Upper lobe of left lung (tissue), 6 donors: ENCODE measurements at regions not wholly inside any gene's neighbourhood (a gene's known extent, or its start where the extent isn't known, plus 50 kb on each side); places are given as distances from the start of the nearest gene placed in this dataset.
"Not testable (repeated sequence)": the region's sequence is repeated elsewhere in the genome, so short reads cannot be mapped to it uniquely, and the experiment has no call there.

Experiments
- ATAC-seq, 2 donors: fragments of 200-7000 bp; cut with Tn5 transposase; one replicate each; pipeline ENCODE4 v1.9.1; 2022; ENCODE audit warnings: mild to moderate bottlenecking in 2 of 2, moderate library complexity in 2 of 2; ENCODE audit not compliant: low FRiP score in 2 of 2
- DNase-seq, 2 donors: peaks; one replicate each; pipeline ENCODE4 v3.0.0-alpha.2; 2019 to 2020
- H3K27ac ChIP-seq, 4 donors: fragments of 200-600 bp; sonication (generic); one replicate each; pipeline ENCODE4 v1.5.1; 2016 to 2019
- H3K27me3 ChIP-seq, 4 donors: fragments of 200-600 bp; sonication (generic); one replicate each; pipeline ENCODE4 v1.5.1; 2017 to 2019
- H3K36me3 ChIP-seq, 4 donors: fragments of 200-600 bp; sonication (generic); one replicate each; pipeline ENCODE4 v1.5.1; 2016 to 2019
- H3K4me1 ChIP-seq, 4 donors: fragments of 200-600 bp; sonication (generic); one replicate each; pipeline ENCODE4 v1.5.1; 2018 to 2019
- H3K4me3 ChIP-seq, 4 donors: fragments of 200-600 bp; sonication (generic); one replicate each; pipeline ENCODE4 v1.5.1; 2017 to 2019; ENCODE audit warnings: mild to moderate bottlenecking in 2 of 4, moderate library complexity in 1 of 4
- H3K9me3 ChIP-seq, 4 donors: fragments of 200-600 bp; sonication (generic); one replicate each; pipeline ENCODE4 v1.5.1; 2018 to 2019
- CTCF ChIP-seq, 6 experiments: fragments of 450-650 bp in 4 of 6; fragments of 200-600 bp in 2 of 6; sonication (generic) in 2 of 6; IDR thresholded peaks; one replicate each; pipeline ENCODE4 v1.5.1; 2016 to 2019; ENCODE audit warnings: antibody characterized with exemption in 6 of 6
- EP300 ChIP-seq, 4 donors: sonication (generic); formaldehyde crosslinking; IDR thresholded peaks; one replicate each; pipeline ENCODE4 v1.5.1; 2017; ENCODE audit warnings: antibody characterized with exemption in 4 of 4, control low read depth in 2 of 4
- POLR2A ChIP-seq, 4 donors: fragments of 450-650 bp; IDR thresholded peaks; one replicate each; pipeline ENCODE4 v1.5.1; 2016 to 2017; ENCODE audit warnings: antibody characterized with exemption in 4 of 4, mild to moderate bottlenecking in 2 of 4
- POLR2AphosphoS5 ChIP-seq, 2 donors: sonication (generic); formaldehyde crosslinking; IDR thresholded peaks; one replicate each; pipeline ENCODE4 v1.5.1; 2017; ENCODE audit warnings: antibody characterized with exemption in 2 of 2
- WGBS, 2 donors: methylation state at CpG; one replicate each; pipeline ENCODE4 v1.1.5; 2017 to 2018; 5-methylcytosine and 5-hydroxymethylcytosine counted together
- donor health status: DM: no; HTN: no; CAD: no; lungs with moderate emphysema.
- donor health status: DM: no; HTN: yes; CAD: no; lungs with severe emphysema.

DNA sequence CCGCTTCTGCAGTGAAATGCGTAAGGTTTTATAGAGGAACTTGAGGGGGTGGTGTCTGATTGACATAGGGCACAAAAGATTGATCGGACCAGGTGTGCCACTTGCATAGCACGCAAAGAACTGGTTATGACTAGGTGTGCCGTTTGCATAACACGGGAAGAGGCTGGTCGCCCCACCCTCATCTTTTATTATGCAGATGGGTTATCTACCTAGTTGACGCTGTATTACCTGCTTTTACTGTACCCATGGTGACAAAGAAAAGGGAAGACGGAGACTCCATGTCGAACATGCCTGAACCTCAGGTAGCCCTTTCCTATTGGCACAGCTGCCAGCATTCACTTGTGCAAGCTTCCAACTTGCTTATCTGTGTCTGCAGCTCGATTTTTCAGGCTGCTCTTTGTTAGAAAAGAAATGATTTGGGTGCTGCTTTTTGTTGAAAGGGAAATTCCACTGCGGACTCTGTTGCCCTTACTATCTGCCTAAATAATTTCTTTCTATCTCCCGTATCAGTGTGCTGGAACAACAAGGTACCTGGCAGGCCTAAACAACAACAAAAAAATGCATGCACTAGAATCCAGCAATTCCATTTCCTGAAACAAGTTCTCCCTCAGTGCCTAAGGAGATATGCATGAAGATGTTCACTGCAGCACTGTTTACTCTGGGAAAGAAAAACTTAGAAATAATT is 194.4 kb upstream of the KAZN start:
- 86 to 91% methylated on average over 13 of the region's 13 CpGs for WGBS, 2 donors
- no peaks in the 10 kb centered on the region for H3K36me3 ChIP-seq
- ATAC-seq (no peak), DNase-seq (no peak)
- no peak overlapping the region for H3K27ac ChIP-seq
- TF ChIP-seq POLR2AphosphoS5 (IDR thresholded peaks at IDR 0.05) (no peak), CTCF (IDR thresholded peaks at IDR 0.05) (no peak), EP300 (IDR thresholded peaks at IDR 0.05) (no peak), POLR2A (IDR thresholded peaks at IDR 0.05) (no peak)
- H3K27me3 ChIP-seq, result no peaks in the 10 kb centered on the region
- H3K9me3 ChIP-seq, result no peaks in the 10 kb centered on the region
- H3K4me3 ChIP-seq, result no peak overlapping the region
- no peaks in the 10 kb centered on the region for H3K4me1 ChIP-seq

- ATAC-seq (no peak), DNase-seq (no peak)
- no peak overlapping the region for H3K4me3 ChIP-seq
- H3K27me3 ChIP-seq, result no peaks in the 10 kb centered on the region
- no peak for TF ChIP-seq POLR2AphosphoS5 (IDR thresholded peaks at IDR 0.05)
- TF ChIP-seq EP300 (IDR thresholded peaks at IDR 0.05), result no peak
- no peak for TF ChIP-seq POLR2A (IDR thresholded peaks at IDR 0.05)
- TF ChIP-seq CTCF (IDR thresholded peaks at IDR 0.05), result no peak
- WGBS, 2 donors, result 13 to 19% methylated on average over 1 of the region's 1 CpG
- H3K4me1 ChIP-seq, result no peaks in the 10 kb centered on the region
- H3K27ac ChIP-seq, result no peak overlapping the region
- no peaks in the 10 kb centered on the region for H3K9me3 ChIP-seq
- no peaks in the 10 kb centered on the region for H3K36me3 ChIP-seq
These were observed 193.6 kb upstream of the KAZN start for GRCh38 chr1:14404862-14405301.

DNA sequence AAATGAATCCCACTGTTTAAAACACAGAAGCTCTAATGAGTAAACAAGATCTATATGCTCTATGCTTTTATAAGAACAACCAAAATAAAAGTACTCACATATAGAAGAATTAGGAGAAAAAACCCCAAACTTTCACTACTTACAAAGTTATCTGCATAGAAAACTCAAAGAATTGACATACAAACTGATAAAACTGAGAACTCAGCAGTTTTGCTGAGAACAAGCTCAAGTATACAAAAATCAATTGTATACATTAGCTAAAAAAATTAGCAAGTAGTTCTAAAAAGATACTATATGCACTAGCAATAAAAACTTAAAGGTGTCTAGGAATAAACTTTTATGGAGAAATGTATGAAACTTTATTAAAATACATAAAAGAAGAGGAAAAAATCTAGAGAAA is 186.2 kb upstream of the KAZN start:
- Histone ChIP-seq H3K4me3 (no peak overlapping the region), H3K9me3 (no peaks in the 10 kb centered on the region), H3K27ac (no peak overlapping the region), H3K36me3 (no peaks in the 10 kb centered on the region), H3K27me3 (no peaks in the 10 kb centered on the region), H3K4me1 (no peaks in the 10 kb centered on the region)
- ATAC-seq (no peak), DNase-seq (no peak)
- no peak for TF ChIP-seq EP300 (IDR thresholded peaks at IDR 0.05)
- no peak for TF ChIP-seq POLR2AphosphoS5 (IDR thresholded peaks at IDR 0.05)
- no peak for TF ChIP-seq POLR2A (IDR thresholded peaks at IDR 0.05)
- no peak for TF ChIP-seq CTCF (IDR thresholded peaks at IDR 0.05)

DNA sequence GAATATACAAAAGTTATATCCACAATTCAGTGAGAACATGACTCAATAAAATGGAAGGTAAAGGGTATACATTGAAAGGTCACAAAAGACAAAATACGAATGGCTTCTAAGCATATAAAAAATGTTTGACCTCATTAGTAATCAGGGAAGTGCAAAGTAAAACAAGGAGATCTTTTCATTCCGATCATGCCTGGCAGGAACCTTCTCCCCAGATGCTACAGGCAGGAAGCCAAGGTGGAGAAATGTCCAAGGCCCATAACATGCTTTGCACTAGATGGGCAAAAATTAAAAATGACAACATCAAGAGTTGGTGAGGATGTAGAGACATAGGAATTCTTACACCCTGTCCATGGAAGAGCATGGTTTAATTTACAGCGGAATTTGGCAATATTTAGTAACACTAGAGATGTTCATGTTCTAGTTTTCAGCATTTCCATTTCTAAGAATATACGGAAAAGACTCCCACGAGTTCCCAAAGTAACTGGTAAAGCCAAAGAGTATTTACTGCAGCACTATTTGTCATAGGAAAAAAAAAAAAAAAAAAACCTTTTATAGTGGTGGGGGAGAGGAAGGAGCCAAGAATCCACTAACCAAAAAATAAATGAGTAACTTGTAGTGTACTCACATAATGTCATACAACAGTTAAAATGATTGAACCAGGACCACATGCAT is 184.5 kb upstream of the KAZN start:
- no peaks in the 10 kb centered on the region for H3K27me3 ChIP-seq
- TF ChIP-seq POLR2A (IDR thresholded peaks at IDR 0.05) (no peak), CTCF (IDR thresholded peaks at IDR 0.05) (no peak), EP300 (IDR thresholded peaks at IDR 0.05) (no peak), POLR2AphosphoS5 (IDR thresholded peaks at IDR 0.05) (no peak)
- H3K36me3 ChIP-seq, result no peaks in the 10 kb centered on the region
- no peaks in the 10 kb centered on the region for H3K9me3 ChIP-seq
- no peak for ATAC-seq
- no peak overlapping the region for H3K27ac ChIP-seq
- no peak for DNase-seq
- no peaks in the 10 kb centered on the region for H3K4me1 ChIP-seq
- no peak overlapping the region for H3K4me3 ChIP-seq
- 65 to 68% methylated on average over 5 of the region's 5 CpGs for WGBS, 2 donors

GRCh38 chr1:14415396-14415795 is 183.1 kb upstream of the KAZN start:
- Histone ChIP-seq H3K27me3 (no peaks in the 10 kb centered on the region), H3K9me3 (no peaks in the 10 kb centered on the region), H3K4me3 (no peak overlapping the region), H3K4me1 (no peaks in the 10 kb centered on the region), H3K27ac (no peak overlapping the region), H3K36me3 (no peaks in the 10 kb centered on the region)
- WGBS, 2 donors, result 20 to 56% methylated on average over 1 to 3 of the region's 3 CpGs
- ATAC-seq (peak in 1 of 2 donors; percentile 22), DNase-seq (no peak)
- TF ChIP-seq CTCF (IDR thresholded peaks at IDR 0.05), result peak in 1 of 6 experiments; percentile 6
- no peak for TF ChIP-seq EP300 (IDR thresholded peaks at IDR 0.05)

- DNase-seq, H3K4me3 ChIP-seq, H3K27me3 ChIP-seq, ATAC-seq, H3K36me3 ChIP-seq, H3K9me3 ChIP-seq, H3K4me1 ChIP-seq, H3K27ac ChIP-seq: not testable (repeated sequence)
- 90 to 91% methylated on average over 13 to 15 of the region's 15 CpGs for WGBS, 2 donors
These were observed 178.7 kb upstream of the KAZN start for GRCh38 chr1:14419778-14420218.
